Loucy (cell line): ENCODE measurements at regions not wholly inside any gene's neighbourhood (a gene's known extent, or its start where the extent isn't known, plus 50 kb on each side); places are given as distances from the start of the nearest gene placed in this dataset.

Experiments used
- H2AFZ ChIP-seq: fragments of 200-600 bp; sonication (generic); 2 replicates; pipeline ENCODE4 v1.6.0; 2016; ENCODE audit warnings: antibody characterized with exemption, mild to moderate bottlenecking, low read length, moderate library complexity
- H3F3A ChIP-seq: fragments of 200-600 bp; 2 replicates; pipeline ENCODE4 v1.6.0; 2016; ENCODE audit warnings: antibody characterized with exemption, low read depth, mild to moderate bottlenecking
- H3K27me3 ChIP-seq: fragments of 200-600 bp; sonication (generic); 2 replicates; pipeline ENCODE4 v1.6.1; 2014; ENCODE audit warnings: low read length, mild to moderate bottlenecking; ENCODE audit not compliant: insufficient read depth, poor library complexity, severe bottlenecking
- H3K36me3 ChIP-seq: fragments of 200-600 bp; sonication (generic); 2 replicates; pipeline ENCODE4 v1.6.1; 2016; ENCODE audit warnings: low read length; ENCODE audit not compliant: insufficient read depth
- H3K4me1 ChIP-seq: fragments of 200-600 bp; sonication (generic); 2 replicates; pipeline ENCODE4 v1.5.1; 2014; ENCODE audit warnings: low read length, mild to moderate bottlenecking; ENCODE audit not compliant: insufficient read depth, poor library complexity, severe bottlenecking
- H3K4me2 ChIP-seq: fragments of 200-600 bp; sonication (generic); 2 replicates; pipeline ENCODE4 v1.6.0; 2014; ENCODE audit warnings: antibody characterized with exemption, low read length, low read depth, mild to moderate bottlenecking; ENCODE audit not compliant: poor library complexity, severe bottlenecking
- H3K4me3 ChIP-seq: fragments of 200-600 bp; sonication (generic); 2 replicates; pipeline ENCODE4 v1.5.1; 2014; ENCODE audit warnings: low read length, mild to moderate bottlenecking, mixed read lengths; ENCODE audit not compliant: poor library complexity, severe bottlenecking
- H3K79me2 ChIP-seq: fragments of 200-600 bp; sonication (generic); 2 replicates; pipeline ENCODE4 v1.6.1; 2014; ENCODE audit warnings: low read length; ENCODE audit not compliant: insufficient read depth
- H3K9ac ChIP-seq: fragments of 200-600 bp; sonication (generic); 2 replicates; pipeline ENCODE4 v1.6.0; 2014; ENCODE audit warnings: mild to moderate bottlenecking, low read depth, low read length, moderate library complexity; ENCODE audit not compliant: poor library complexity, severe bottlenecking
- H3K9me2 ChIP-seq: fragments of 200-600 bp; sonication (generic); replicated peaks from 2 replicates; pipeline ENCODE4 v1.6.1; 2016; ENCODE audit warnings: low read depth, low read length, mixed read lengths
- H3K9me3 ChIP-seq: fragments of 200-600 bp; sonication (generic); 2 replicates; pipeline ENCODE4 v1.6.1; 2014; ENCODE audit warnings: mild to moderate bottlenecking, antibody characterized with exemption, low read length, low read depth; ENCODE audit not compliant: insufficient read depth
- H4K20me1 ChIP-seq: fragments of 200-600 bp; sonication (generic); 2 replicates; pipeline ENCODE4 v1.6.0; 2014; ENCODE audit warnings: antibody characterized with exemption, low read length, mild to moderate bottlenecking; ENCODE audit not compliant: insufficient read depth, poor library complexity, severe bottlenecking
- EZH2phosphoT487 ChIP-seq: fragments of 200-600 bp; IDR thresholded peaks from 2 replicates; pipeline ENCODE4 v1.6.1; 2018; ENCODE audit warnings: antibody characterized with exemption, mild to moderate bottlenecking, moderate library complexity, borderline replicate concordance
- TF ChIP-seq, protein P1 (sequence below): fragments of 200-600 bp; sonication (generic); conservative IDR thresholded peaks from 2 replicates; pipeline ENCODE4 v1.5.1; 2014; ENCODE audit warnings: mild to moderate bottlenecking, antibody characterized with exemption, low read length

DNA sequence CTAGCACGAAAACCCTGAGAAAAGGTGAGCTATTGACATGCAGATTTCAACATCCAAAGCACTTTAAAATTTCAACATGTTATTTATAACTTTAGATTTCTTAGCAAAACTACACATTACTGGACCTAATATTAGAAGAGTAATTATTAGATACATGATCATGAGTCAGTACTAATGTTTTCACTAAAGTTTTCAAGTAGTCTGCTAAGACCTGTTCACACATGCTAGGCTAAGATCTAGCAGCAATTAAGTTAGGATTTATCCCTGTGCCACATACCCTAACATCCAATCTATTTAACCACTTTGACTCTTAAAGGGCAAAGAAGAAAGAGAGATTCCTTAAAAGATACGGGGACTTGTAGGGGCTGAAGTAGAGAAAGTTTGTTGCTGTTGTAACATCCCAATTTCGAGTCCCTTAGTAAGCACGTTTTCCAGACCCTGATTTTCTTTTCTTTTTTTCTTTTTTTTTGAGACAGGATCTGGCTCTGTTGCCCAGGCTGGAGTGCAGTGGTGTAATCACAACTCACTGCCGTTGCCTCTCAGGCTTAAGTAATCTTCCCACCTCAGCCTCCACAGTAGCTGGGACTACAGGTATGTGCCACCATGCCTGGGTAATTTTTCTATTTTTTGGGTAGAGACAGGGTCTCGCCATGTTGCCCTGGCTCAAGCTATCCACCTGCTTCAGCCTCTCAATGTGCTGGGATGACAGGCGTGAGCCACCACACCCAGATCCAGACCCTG lies 102.5 kb upstream of the ATF7IP start:
- H3K9me3 ChIP-seq, result 0 out of 2 replicates have a peak, but pooled peaks cover 6% of the 10 kb centered on the region
- peaks cover 27% of the 10 kb centered on the region for H3K4me1 ChIP-seq
- no peak overlapping the region for H3K4me3 ChIP-seq
- TF ChIP-seq, protein P1, sequence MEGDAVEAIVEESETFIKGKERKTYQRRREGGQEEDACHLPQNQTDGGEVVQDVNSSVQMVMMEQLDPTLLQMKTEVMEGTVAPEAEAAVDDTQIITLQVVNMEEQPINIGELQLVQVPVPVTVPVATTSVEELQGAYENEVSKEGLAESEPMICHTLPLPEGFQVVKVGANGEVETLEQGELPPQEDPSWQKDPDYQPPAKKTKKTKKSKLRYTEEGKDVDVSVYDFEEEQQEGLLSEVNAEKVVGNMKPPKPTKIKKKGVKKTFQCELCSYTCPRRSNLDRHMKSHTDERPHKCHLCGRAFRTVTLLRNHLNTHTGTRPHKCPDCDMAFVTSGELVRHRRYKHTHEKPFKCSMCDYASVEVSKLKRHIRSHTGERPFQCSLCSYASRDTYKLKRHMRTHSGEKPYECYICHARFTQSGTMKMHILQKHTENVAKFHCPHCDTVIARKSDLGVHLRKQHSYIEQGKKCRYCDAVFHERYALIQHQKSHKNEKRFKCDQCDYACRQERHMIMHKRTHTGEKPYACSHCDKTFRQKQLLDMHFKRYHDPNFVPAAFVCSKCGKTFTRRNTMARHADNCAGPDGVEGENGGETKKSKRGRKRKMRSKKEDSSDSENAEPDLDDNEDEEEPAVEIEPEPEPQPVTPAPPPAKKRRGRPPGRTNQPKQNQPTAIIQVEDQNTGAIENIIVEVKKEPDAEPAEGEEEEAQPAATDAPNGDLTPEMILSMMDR, result no peak
- TF ChIP-seq EZH2phosphoT487, result no peak
- no peak overlapping the region for H3K9ac ChIP-seq
- H3K36me3 ChIP-seq, result no peaks in the 10 kb centered on the region
- H3F3A ChIP-seq, result no peaks in the 10 kb centered on the region
- H3K79me2 ChIP-seq, result no peaks in the 10 kb centered on the region
- no peaks in the 10 kb centered on the region for H4K20me1 ChIP-seq
- H3K27me3 ChIP-seq, result no peaks in the 10 kb centered on the region
- no peak overlapping the region for H3K4me2 ChIP-seq
- H2AFZ ChIP-seq, result no peak overlapping the region
- H3K9me2 ChIP-seq, result no peaks in the 10 kb centered on the region

DNA sequence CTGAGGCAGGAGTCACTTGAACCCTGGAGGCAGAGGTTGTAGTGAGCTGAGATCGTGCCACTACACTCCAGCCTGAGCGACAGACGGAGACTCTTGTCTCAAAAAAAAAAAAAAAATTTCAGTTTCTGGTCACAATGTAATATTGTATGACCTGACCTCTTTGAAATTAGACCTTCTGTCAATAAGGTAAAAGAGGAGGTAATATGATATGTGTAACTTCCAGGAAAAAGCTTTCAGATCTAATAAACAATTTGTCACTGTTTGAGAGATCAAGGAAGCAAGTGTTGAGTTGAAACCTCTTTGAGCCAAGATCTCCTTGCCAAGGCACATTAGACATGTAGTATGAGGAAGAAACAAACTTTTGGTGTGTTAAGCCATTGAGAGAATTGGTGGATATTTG lies 101.7 kb upstream of the ATF7IP start:
- Histone ChIP-seq H3K4me2 (no peak overlapping the region), H2AFZ (no peak overlapping the region), H3K4me3 (no peak overlapping the region), H3K27me3 (no peaks in the 10 kb centered on the region), H3K9ac (no peak overlapping the region), H3K79me2 (no peaks in the 10 kb centered on the region), H4K20me1 (no peaks in the 10 kb centered on the region), H3F3A (no peaks in the 10 kb centered on the region), H3K4me1 (peaks cover 19% of the 10 kb centered on the region), H3K9me3 (0 out of 2 replicates have a peak, but pooled peaks cover 6% of the 10 kb centered on the region), H3K9me2 (no peaks in the 10 kb centered on the region), H3K36me3 (no peaks in the 10 kb centered on the region)
- TF ChIP-seq EZH2phosphoT487, result no peak
- TF ChIP-seq, protein P1, result no peak

DNA sequence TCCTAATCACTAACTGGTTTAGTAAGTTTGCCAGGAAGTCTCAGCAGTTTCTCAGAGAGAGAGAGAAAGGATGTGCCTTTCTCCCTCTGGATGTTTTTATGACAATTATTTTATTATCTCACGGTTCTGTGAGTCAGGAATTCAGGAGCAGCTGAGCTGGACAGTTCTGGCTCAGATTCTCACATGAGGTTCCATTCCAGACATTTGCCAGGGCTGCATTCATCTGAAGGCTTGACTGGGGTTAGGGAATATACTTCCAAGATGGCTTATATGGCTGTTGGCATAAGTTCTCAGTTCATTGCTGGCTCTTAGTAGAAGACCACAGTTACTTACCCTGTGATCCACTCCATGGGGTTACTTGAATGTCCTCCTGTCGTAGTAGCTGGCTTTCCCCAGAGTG lies 101.2 kb upstream of the ATF7IP start:
- H4K20me1 ChIP-seq, result no peaks in the 10 kb centered on the region
- no peaks in the 10 kb centered on the region for H3F3A ChIP-seq
- H3K9me3 ChIP-seq, result 0 out of 2 replicates have a peak, but pooled peaks cover 6% of the 10 kb centered on the region
- no peaks in the 10 kb centered on the region for H3K27me3 ChIP-seq
- H3K4me2 ChIP-seq, result no peak overlapping the region
- no peak overlapping the region for H3K4me3 ChIP-seq
- peaks cover 16% of the 10 kb centered on the region for H3K4me1 ChIP-seq
- H3K36me3 ChIP-seq, result no peaks in the 10 kb centered on the region
- no peak overlapping the region for H2AFZ ChIP-seq
- H3K9ac ChIP-seq, result no peak overlapping the region
- no peaks in the 10 kb centered on the region for H3K79me2 ChIP-seq
- TF ChIP-seq, protein P1, result no peak
- TF ChIP-seq EZH2phosphoT487, result no peak
- no peaks in the 10 kb centered on the region for H3K9me2 ChIP-seq
